GM23338 (cell line): ENCODE measurements at regions not wholly inside any gene's neighbourhood (a gene's known extent, or its start where the extent isn't known, plus 50 kb on each side); places are given as distances from the start of the nearest gene placed in this dataset.

Source experiments
- ATAC-seq: fragments of 200-7000 bp; cut with Tn5 transposase; 3 replicates; pipeline ENCODE4 v1.9.1; 2020
- DNase-seq: peaks from one replicate; pipeline ENCODE4 v3.0.0-alpha.2; 2015; ENCODE audit warnings: low spot score
- H2AFZ ChIP-seq: fragments of 200-600 bp; sonication (generic); 2 replicates; pipeline ENCODE4 v1.8.0; 2016; ENCODE audit warnings: antibody characterized with exemption, mild to moderate bottlenecking, moderate library complexity
- H3F3A ChIP-seq: fragments of 200-600 bp; sonication (generic); replicated peaks from 2 replicates; pipeline ENCODE4 v1.8.0; 2017; ENCODE audit warnings: antibody characterized with exemption, mixed run types, low read depth
- H3K27ac ChIP-seq: fragments of 200-600 bp; sonication (generic); 2 replicates; pipeline ENCODE4 v1.6.1; 2016; ENCODE audit warnings: low read depth
- H3K27me3 ChIP-seq: fragments of 200-600 bp; sonication (generic); 2 replicates; pipeline ENCODE4 v1.8.0; 2016; ENCODE audit warnings: mild to moderate bottlenecking, mixed run types, moderate library complexity; ENCODE audit not compliant: insufficient read depth
- H3K36me3 ChIP-seq: fragments of 200-600 bp; sonication (generic); 2 replicates; pipeline ENCODE4 v1.8.0; 2016; ENCODE audit warnings: mild to moderate bottlenecking; ENCODE audit not compliant: insufficient read depth
- H3K4me1 ChIP-seq: fragments of 200-600 bp; sonication (generic); 2 replicates; pipeline ENCODE4 v1.8.0; 2016; ENCODE audit warnings: mild to moderate bottlenecking, moderate library complexity; ENCODE audit not compliant: insufficient read depth
- H3K4me2 ChIP-seq: fragments of 200-600 bp; sonication (generic); 2 replicates; pipeline ENCODE4 v1.7.1; 2017; ENCODE audit warnings: mixed run types
- H3K4me3 ChIP-seq: fragments of 200-600 bp; sonication (generic); 2 replicates; pipeline ENCODE4 v1.6.1; 2016; ENCODE audit warnings: mixed run types
- H3K79me2 ChIP-seq: fragments of 200-600 bp; sonication (generic); replicated peaks from 2 replicates; pipeline ENCODE4 v1.8.0; 2017; ENCODE audit warnings: mild to moderate bottlenecking; ENCODE audit not compliant: insufficient read depth
- H3K9me2 ChIP-seq: fragments of 200-600 bp; sonication (generic); 2 replicates; pipeline ENCODE4 v1.8.0; 2017; ENCODE audit not compliant: insufficient read depth
- H4K20me1 ChIP-seq: fragments of 200-600 bp; sonication (generic); replicated peaks from 2 replicates; pipeline ENCODE4 v1.8.0; 2017; ENCODE audit warnings: mild to moderate bottlenecking; ENCODE audit not compliant: insufficient read depth
- H3K27ac Mint-ChIP-seq: 2 replicates; pipeline ENCODE4 v1.8.0; 2020; ENCODE audit warnings: inconsistent platforms, mild to moderate bottlenecking, moderate library complexity, mixed read lengths
- H3K27me3 Mint-ChIP-seq: 3 replicates; pipeline ENCODE4 v1.8.0; 2022; ENCODE audit warnings: low read depth, mild to moderate bottlenecking, moderate library complexity, mixed read lengths, inconsistent platforms; ENCODE audit not compliant: insufficient read depth, poor library complexity
- H3K36me3 Mint-ChIP-seq: 3 replicates; pipeline ENCODE4 v1.8.0; 2021; ENCODE audit warnings: low read depth, mild to moderate bottlenecking, inconsistent platforms, moderate library complexity, mixed read lengths
- H3K4me1 Mint-ChIP-seq: 3 replicates; pipeline ENCODE4 v1.8.0; 2020; ENCODE audit warnings: mild to moderate bottlenecking, inconsistent platforms, mixed read lengths
- H3K4me3 Mint-ChIP-seq: 3 replicates; pipeline ENCODE4 v1.8.0; 2021; ENCODE audit warnings: moderate library complexity, mild to moderate bottlenecking, inconsistent platforms, mixed read lengths
- H3K9me3 Mint-ChIP-seq: 3 replicates; pipeline ENCODE4 v1.8.0; 2020; ENCODE audit warnings: moderate library complexity, mild to moderate bottlenecking, inconsistent platforms, mixed read lengths
- ETS1 ChIP-seq: IDR thresholded peaks from 2 replicates; pipeline ENCODE4 v1.6.1; 2016; ENCODE audit warnings: antibody characterized with exemption
- EZH2 ChIP-seq: fragments of 200-600 bp; sonication (generic); IDR thresholded peaks from one replicate; pipeline ENCODE4 v1.8.0; 2017; ENCODE audit warnings: antibody characterized with exemption, mild to moderate bottlenecking, low read depth; ENCODE audit not compliant: unreplicated experiment
- EZH2phosphoT487 ChIP-seq: fragments of 200-600 bp; sonication (generic); IDR thresholded peaks from one replicate; pipeline ENCODE4 v1.8.1; 2018; ENCODE audit warnings: antibody characterized with exemption; ENCODE audit not compliant: unreplicated experiment
- POLR2AphosphoS5 ChIP-seq: IDR thresholded peaks from 2 replicates; pipeline ENCODE4 v1.6.1; 2016; ENCODE audit warnings: antibody characterized with exemption, low read depth
- STAT1 ChIP-seq: IDR thresholded peaks from one replicate; pipeline ENCODE4 v1.6.1; 2016; ENCODE audit warnings: antibody characterized with exemption; ENCODE audit not compliant: unreplicated experiment
- ZNF331 ChIP-seq: fragments of 250-450 bp; sonication (Bioruptor Pico); IDR thresholded peaks from 2 replicates; pipeline ENCODE4 v1.5.0; 2020; ENCODE audit warnings: low read depth, mild to moderate bottlenecking, moderate library complexity
- ZNF462 ChIP-seq: fragments of 250-450 bp; sonication (Bioruptor Pico); IDR thresholded peaks from 2 replicates; pipeline ENCODE4 v1.5.0; 2020; ENCODE audit warnings: mild to moderate bottlenecking, moderate library complexity
- TF ChIP-seq, protein P1 (sequence below): IDR thresholded peaks from one replicate; pipeline ENCODE4 v1.6.1; 2018; ENCODE audit warnings: antibody characterized with exemption; ENCODE audit not compliant: unreplicated experiment

GRCh38 chr2:66683064-66683463 lies 248.1 kb downstream of the MEIS1 start:
- TF ChIP-seq EZH2 (no peak), ZNF331 (no peak), EZH2phosphoT487 (no peak), ZNF462 (no peak), ETS1 (no peak), STAT1 (no peak), POLR2AphosphoS5 (no peak)
- TF ChIP-seq, protein P1, sequence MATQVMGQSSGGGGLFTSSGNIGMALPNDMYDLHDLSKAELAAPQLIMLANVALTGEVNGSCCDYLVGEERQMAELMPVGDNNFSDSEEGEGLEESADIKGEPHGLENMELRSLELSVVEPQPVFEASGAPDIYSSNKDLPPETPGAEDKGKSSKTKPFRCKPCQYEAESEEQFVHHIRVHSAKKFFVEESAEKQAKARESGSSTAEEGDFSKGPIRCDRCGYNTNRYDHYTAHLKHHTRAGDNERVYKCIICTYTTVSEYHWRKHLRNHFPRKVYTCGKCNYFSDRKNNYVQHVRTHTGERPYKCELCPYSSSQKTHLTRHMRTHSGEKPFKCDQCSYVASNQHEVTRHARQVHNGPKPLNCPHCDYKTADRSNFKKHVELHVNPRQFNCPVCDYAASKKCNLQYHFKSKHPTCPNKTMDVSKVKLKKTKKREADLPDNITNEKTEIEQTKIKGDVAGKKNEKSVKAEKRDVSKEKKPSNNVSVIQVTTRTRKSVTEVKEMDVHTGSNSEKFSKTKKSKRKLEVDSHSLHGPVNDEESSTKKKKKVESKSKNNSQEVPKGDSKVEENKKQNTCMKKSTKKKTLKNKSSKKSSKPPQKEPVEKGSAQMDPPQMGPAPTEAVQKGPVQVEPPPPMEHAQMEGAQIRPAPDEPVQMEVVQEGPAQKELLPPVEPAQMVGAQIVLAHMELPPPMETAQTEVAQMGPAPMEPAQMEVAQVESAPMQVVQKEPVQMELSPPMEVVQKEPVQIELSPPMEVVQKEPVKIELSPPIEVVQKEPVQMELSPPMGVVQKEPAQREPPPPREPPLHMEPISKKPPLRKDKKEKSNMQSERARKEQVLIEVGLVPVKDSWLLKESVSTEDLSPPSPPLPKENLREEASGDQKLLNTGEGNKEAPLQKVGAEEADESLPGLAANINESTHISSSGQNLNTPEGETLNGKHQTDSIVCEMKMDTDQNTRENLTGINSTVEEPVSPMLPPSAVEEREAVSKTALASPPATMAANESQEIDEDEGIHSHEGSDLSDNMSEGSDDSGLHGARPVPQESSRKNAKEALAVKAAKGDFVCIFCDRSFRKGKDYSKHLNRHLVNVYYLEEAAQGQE = no peak
- H3K4me1 ChIP-seq = peaks cover 68% of the 10 kb centered on the region
- no peak overlapping the region for H3K27ac ChIP-seq
- no peak overlapping the region for H2AFZ ChIP-seq
- H3K9me2 ChIP-seq = no peaks in the 10 kb centered on the region
- H3K36me3 ChIP-seq = no peaks in the 10 kb centered on the region
- Mint-ChIP-seq H3K9me3 (no peaks in the 10 kb centered on the region), H3K27me3 (no peaks in the 10 kb centered on the region), H3K36me3 (no peaks in the 10 kb centered on the region), H3K27ac (no peak overlapping the region), H3K4me3 (no peak overlapping the region), H3K4me1 (peaks cover 68% of the 10 kb centered on the region)
- no peaks in the 10 kb centered on the region for H3K27me3 ChIP-seq
- peak overlapping the region; percentile 24; the same call in 1 of the 2 replicates for H3K4me2 ChIP-seq
- no peaks in the 10 kb centered on the region for H3K79me2 ChIP-seq
- no peaks in the 10 kb centered on the region for H3F3A ChIP-seq
- no peak for ATAC-seq
- H4K20me1 ChIP-seq = no peaks in the 10 kb centered on the region
- H3K4me3 ChIP-seq = no peak overlapping the region
- no peak for DNase-seq
